Hypothalamus (tissue), 51 donors: ENCODE measurements at regions not wholly inside any gene's neighbourhood (a gene's known extent, or its start where the extent isn't known, plus 50 kb on each side); places are given as distances from the start of the nearest gene placed in this dataset.
"Not testable (repeated sequence)": the region's sequence is repeated elsewhere in the genome, so short reads cannot be mapped to it uniquely, and the experiment has no call there.

Experiments
- DNase-seq, 51 donors: peaks; one replicate each; lab custom pipeline; 2025; lab: John Stamatoyannopoulos, UW

DNA sequence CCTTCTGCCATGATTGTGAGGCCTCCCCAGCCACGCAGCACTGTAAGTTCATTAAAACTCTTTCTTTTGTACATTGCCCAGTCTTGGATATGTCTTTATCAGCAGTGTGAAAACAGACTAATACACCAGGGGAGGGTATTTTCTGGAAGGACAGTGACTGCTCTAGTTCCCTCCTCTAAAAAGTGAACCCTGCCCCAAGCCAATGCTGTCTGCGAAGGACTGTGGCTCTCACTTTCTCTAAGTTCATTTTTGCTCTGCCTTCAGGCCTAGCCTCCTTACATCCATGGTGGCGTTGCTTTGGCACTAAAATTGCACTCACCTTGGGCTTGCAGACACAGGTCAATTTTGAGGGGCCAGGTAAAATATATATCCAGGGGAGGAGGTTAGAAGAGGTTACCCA is 323.0 kb downstream of the VRK1 start:
- no peak for DNase-seq

GRCh38 chr14:97120611-97121031 is 323.4 kb downstream of the VRK1 start:
- DNase-seq: no peak

DNA sequence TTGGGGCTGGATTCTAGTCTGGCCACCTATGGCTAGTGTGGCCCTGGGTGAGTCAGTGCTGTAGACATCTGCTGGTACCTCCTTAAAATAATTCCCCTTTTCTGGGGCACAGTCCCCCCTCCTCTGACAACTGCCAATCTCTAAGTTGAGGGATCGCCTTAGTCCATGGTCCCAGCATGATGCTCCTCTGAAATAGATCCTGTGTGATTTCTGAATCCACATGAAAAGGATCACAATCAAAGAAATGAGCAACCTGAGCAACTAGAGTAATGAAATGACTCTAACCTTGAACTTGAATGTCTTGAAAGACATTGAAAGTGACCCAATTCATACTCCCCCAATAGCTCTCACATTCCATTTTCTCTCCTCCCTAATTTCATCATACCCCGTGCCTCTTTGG is 332.5 kb downstream of the VRK1 start:
- no peak for DNase-seq

GRCh38 chr14:97135847-97136246 is 338.7 kb downstream of the VRK1 start:
- not testable (repeated sequence) for DNase-seq

DNA sequence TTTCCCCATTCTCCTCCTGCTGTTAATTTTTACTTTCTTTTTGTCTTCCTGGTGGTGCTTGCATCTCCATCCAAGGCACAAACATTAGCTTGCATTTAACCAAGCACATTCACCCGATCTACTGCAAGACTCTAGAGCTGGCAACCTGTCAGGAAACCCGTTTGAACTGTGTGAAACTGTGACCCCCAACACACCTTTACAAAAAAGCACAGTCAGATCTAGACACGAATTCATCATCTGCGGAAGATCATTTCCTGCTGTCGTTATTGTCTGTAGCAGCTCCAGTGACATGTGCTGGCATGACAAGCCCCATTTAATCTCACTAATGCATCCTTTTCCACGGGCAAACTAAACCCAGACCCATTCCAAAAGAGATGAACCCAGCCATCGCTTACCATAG is 340.5 kb downstream of the VRK1 start:
- DNase-seq: no peak

DNA sequence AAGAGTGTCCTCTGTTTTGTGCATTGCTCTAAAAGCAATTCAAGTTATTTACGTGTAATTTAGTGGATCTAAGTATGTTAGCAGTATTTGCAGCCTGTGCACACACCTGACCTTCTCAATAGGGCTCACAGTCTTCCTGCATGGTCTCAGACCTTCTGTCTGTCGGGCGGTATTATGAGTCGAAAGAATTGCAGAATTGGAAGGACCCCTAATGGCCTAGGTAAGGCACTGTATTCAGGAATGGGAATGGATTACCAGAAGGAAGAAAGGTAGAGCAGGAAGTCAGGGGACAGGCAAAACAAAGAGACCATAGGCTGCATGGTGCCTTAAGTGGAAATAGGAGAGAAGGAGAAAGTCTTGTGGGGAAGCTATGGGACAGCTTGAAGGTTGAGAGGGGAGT is 341.6 kb downstream of the VRK1 start:
- no peak for DNase-seq

- no peak for DNase-seq
Measured at GRCh38 chr14:97143011-97143410, 345.8 kb downstream of the VRK1 start.

DNA sequence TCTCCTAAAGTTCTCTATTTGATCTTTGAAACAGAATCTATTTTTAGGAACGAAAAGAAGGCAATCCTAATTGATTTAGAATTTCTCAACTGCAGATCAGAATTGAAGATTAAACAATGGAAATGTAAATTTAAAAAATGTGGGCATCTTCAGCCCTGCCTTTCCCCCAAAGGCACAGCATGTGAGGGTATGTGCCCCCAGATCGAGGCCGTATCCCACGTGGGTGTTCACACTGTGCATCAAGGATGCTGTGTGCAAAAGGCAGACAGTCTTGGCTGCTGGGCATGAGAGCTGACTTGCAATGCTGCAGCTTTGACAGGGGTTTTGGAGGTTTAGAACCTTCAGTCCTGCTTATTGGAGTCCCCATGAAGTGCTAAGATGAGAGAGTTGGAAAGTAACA is 346.3 kb downstream of the VRK1 start:
- DNase-seq: no peak

- not testable (repeated sequence) for DNase-seq
Measured at GRCh38 chr14:97148021-97148420, 350.8 kb downstream of the VRK1 start.

DNA sequence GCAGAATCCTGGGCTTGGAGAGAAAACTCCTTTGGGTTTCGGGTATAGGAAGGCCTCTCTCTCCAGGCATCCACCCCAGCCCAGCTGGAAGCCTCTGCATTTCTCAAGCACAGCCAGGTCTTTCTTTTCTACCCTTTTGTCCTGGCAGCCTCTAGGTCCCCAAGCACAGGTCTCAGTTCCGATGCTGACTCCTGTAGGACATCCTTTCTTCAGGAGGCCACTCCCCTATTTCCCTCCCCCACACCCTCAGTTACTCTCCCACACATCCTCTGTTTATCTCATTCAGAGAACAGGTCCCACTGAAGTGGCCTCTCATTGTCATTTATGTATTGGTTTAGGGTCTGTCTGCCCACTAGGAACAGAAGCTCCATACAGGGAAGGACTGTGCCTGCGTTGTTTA is 352.6 kb downstream of the VRK1 start:
- no peak for DNase-seq

GRCh38 chr14:97153527-97153926 is 356.3 kb downstream of the VRK1 start:
- DNase-seq: no peak

GRCh38 chr14:97155320-97155719 is 358.1 kb downstream of the VRK1 start:
- DNase-seq: no peak

DNA sequence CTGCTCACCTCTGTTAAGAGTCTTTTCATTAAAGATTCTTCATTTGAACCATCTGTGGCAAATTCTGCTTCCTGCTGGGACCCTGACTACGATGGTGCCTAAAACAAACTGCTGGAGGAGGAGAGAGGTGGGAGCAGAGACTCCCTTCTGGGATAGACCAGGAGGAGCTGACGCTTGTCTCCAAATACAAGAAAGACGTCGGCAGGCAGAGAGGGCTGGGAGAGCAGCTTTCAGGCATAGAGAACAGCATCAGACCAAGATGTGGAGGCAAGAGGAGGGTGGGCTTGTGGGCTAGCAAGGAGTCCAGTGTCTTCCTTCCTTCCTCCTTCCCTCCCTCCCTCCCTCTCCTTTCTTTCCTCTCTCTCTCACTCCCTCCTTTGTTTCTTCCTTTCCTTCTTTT is 358.6 kb downstream of the VRK1 start:
- no peak for DNase-seq

GRCh38 chr14:97156705-97157104 is 359.5 kb downstream of the VRK1 start:
- no peak for DNase-seq

- no peak for DNase-seq
Measured at GRCh38 chr14:97158102-97158501, 360.9 kb downstream of the VRK1 start.

GRCh38 chr14:97159124-97159523 is 361.9 kb downstream of the VRK1 start:
- no peak for DNase-seq

- no peak for DNase-seq
Measured at GRCh38 chr14:97162621-97163020, 365.4 kb downstream of the VRK1 start.

- DNase-seq: peak in 1 of 51 donors; percentile 51
Measured at GRCh38 chr14:97164021-97164420, 366.8 kb downstream of the VRK1 start.

- no peak for DNase-seq
Measured at GRCh38 chr14:97166497-97166896, 369.3 kb downstream of the VRK1 start.

DNA sequence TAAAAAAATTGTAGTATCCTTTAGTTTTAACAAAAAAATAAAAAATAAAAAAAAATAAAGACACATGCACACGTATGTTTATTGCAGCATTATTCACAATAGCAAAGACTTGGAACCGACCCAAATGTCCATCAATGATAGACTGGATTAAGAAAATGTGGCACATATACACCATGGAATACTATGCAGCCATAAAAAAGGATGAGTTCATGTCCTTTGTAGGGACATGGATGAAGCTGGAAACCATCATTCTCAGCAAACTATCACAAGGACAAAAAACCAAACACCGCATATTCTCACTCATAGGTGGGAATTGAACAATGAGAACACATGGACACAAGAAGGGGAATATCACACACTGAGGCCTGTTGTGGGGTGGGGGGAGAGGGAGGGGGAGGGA is 370.4 kb downstream of the VRK1 start:
- not testable (repeated sequence) for DNase-seq

DNA sequence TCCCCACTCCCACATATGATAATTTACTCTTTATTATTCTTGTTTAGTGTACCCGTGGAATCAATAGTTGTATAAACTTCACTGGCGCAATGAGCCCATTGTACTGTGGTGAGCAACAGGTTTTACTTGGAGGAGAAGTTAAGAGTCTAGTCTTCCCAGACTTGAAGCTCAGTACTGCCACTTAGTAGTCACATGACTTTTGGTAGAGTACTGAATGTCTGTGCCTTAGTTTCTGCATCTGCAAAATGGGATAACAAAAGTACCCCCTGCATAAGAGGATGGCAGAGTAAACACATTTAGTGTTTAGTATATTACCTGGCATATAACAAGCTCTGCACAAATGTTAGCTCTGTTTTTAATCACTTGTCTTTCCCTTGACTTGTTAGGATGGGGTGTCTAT is 375.5 kb downstream of the VRK1 start:
- no peak for DNase-seq

GRCh38 chr14:97177016-97177415 is 379.8 kb downstream of the VRK1 start:
- DNase-seq: peak in 1 of 51 donors; percentile 3

- no peak for DNase-seq
Measured at GRCh38 chr14:97177635-97178034, 380.5 kb downstream of the VRK1 start.

- DNase-seq: no peak
Measured at GRCh38 chr14:97178781-97179180, 381.6 kb downstream of the VRK1 start.
